SKM-1 (cell line): ENCODE measurements at regions not wholly inside any gene's neighbourhood (a gene's known extent, or its start where the extent isn't known, plus 50 kb on each side); places are given as distances from the start of the nearest gene placed in this dataset.

Experiments
- DNase-seq: peaks from one replicate; lab custom pipeline; 2025; ENCODE audit not compliant: unreplicated experiment; lab: John Stamatoyannopoulos, UW

GRCh38 chr11:128047026-128047425 lies 540.3 kb downstream of the ETS1 start:
- DNase-seq = no peak

- no peak for DNase-seq
Measured at GRCh38 chr11:128046213-128046612, 541.1 kb downstream of the ETS1 start.

DNA sequence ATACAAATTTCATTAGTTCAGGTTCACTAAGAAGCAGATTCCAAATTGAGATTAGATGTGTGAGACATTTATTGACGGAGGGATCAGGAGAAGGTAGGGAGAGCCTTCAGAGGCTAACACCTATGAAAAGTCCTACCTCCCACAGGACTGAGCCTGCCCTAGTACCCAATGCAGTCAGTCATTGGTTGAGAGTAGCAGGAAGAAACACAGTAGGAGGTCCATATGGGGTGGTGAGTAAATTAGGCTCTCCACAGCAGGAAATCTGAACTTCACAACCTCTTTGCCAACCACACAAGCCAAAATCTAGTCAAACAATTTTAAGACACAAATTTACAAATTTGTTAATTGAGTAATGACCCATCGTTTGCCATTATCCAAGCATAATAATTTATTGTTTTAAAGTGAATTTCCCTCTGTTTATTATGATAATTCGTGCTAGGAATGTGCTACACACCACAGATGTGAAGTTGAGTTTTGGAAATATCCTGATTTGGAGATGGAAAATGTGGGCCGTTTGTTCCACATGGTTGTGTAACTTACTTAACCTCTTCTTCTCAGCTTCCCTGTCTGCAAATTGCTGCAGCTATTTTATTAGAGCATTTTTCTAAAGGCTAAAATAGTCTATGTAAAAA lies 542.1 kb downstream of the ETS1 start:
- no peak for DNase-seq

DNA sequence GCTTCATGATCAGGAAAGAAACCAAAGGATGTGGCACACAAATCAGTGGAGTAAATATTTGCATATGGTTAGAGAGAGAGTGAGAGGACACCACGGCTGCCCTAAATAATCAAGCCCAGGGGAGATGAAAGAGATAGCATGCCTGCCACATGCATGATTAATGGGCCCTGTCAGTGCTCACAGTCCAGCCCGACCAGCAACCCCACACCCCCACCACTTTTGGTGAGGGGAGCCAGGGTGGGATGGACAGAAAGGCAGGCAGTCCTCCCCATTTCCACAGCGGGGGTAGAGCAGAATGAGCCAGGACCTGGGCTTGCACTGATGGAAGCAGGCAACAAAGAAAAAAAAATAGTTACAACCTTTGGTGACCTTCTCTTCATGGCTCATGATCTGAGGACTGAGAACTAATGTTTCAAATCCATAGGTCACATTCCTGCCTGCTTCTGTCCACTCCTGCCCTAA lies 545.0 kb downstream of the ETS1 start:
- no peak for DNase-seq

DNA sequence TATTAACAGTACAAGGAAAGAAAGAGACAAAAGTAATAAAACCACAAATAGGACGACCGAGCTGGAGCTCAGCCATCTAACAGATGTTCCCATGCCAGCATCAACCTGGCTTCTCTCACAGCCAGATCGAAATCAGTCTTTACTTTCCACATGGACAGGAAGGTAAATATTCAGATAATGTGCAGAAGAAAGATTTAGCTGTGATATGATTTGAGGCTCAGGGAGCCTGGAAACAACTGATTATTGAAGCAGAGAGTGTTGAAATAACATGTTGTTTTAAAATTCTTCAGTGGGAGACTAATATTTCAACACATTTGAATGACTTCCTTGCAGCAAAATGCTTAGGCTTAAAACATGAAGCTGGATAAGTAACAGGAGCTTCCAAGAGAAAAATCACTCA lies 546.8 kb downstream of the ETS1 start:
- no peak for DNase-seq

DNA sequence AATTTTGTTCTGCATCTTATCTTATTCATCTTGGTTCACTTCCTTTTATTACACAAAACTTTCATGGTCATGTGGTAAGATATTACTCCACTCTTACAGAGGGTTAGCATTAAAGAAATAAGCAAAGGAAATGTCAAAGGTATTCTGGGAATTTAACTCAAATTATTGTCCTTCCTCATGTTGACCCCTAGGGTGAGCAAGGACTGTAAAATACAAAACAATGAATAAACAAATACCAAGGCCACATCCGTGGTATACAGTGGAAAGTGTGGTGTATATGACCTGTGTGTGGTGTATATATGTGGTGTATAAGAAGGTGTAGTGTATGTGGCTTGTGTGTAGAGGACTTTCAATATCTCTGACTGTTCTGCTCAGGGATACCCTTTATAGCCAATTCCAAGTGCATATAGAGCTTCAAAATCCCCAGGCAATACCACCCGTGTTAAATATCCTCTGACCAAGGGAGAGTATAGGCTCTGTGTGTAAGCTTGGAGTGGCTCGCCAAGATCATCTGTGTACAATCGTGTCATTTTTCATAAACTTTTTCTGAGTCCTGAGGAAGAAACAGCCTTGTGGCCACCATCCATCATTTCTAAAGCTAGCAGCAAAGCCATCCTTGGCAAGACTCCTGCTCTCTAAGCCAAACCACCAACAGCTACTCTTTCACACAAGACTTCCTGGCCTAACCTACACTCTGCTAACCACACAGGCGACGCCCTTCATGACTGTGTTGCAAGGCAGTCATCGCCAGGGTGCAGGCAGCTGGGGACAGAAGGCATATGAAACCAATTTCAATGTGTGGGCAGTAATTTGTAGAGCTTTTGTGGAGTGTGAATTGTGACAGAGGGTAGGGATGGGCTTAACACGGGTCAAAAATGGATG lies 548.0 kb downstream of the ETS1 start:
- DNase-seq = peak; percentile 86

DNA sequence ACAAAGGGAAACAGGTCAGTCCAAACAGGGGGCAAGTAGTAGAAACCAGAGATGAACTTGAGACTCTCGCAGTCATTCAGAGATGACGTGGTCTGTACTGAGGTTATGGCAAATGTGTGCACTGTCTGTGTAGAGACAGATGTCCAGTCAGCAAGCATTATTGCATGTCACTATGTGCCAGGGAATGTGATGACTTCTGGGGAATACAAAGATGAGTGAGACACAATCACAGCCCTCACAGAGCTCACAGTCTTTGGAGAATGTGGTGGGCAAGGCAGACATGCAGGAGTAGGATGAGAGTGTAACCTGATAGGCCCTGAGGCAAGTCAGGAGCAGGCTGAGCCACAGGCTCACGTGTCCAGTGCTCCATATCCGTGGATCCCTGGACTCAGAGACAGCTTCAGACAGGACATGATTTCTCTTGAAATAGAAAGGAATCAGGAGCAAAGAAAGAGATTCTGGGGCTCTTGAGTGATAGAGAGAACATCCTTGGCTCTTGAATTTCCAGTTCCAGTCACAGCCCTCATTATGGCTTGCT lies 550.7 kb downstream of the ETS1 start:
- DNase-seq = no peak

- DNase-seq = no peak
Measured at GRCh38 chr11:128036006-128036405, 551.4 kb downstream of the ETS1 start.

- DNase-seq = peak; percentile 42
Measured at GRCh38 chr11:128031538-128032134, 555.7 kb downstream of the ETS1 start.

- DNase-seq = no peak
Measured at GRCh38 chr11:128029219-128029722, 558.1 kb downstream of the ETS1 start.

- no peak for DNase-seq
Measured at GRCh38 chr11:128026596-128026995, 560.8 kb downstream of the ETS1 start.

GRCh38 chr11:128022761-128023160 lies 564.6 kb downstream of the ETS1 start:
- no peak for DNase-seq

DNA sequence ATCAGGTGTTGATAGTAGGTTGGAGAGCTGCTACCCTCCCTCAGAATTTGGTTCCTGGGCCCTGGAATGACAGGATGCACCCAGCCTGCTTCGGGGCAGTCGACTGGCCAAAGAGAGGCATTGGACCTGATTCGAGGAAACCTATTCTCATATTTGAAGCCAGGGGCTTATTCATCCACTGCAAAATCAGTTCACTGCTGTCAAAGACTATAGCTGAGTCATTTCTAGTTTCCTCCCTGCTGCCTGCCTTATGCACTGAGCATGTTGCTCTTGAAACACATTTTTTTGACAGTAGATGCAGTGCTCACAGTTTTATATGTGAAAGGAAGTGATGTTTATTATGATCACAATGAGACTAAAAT lies 565.4 kb downstream of the ETS1 start:
- DNase-seq = no peak

- no peak for DNase-seq
Measured at GRCh38 chr11:128021349-128022006, 565.9 kb downstream of the ETS1 start.

DNA sequence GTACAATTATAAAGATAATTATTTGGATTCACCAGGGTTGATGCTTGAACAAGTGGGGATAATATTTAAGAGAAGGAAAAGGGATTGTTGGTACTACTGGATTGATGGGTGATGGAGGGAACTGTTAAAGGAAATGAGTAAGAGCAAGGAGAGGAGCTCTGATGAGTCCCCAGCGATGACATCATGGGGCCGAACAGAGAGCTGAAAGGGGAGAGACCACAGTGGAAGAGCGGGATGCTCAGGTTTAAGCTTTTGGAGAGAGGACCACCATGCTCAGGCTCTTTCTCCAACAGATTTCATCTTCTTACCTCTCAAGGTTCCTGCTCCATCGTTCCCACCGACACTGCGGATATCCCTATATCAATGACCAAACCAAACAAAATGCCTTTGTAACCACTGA lies 568.7 kb downstream of the ETS1 start:
- DNase-seq = no peak

DNA sequence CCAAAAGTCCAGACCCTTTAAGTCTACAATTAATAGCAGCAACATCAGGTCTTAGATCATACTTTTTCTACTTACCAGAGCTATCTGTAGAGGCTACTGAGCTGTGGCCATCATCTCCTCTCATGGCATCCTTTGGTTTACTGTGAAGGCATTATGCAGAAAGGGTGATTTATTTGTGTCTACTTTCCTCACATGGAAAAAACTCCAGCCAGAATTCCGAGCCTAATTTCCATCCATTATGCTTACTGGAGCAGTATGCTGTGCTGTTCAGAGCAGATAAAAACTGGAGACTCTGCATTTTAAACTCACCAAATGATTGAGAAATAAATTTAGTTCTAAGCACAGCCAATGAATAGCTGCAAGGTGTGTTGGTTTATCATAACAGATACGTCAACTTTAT lies 581.8 kb downstream of the ETS1 start:
- no peak for DNase-seq

DNA sequence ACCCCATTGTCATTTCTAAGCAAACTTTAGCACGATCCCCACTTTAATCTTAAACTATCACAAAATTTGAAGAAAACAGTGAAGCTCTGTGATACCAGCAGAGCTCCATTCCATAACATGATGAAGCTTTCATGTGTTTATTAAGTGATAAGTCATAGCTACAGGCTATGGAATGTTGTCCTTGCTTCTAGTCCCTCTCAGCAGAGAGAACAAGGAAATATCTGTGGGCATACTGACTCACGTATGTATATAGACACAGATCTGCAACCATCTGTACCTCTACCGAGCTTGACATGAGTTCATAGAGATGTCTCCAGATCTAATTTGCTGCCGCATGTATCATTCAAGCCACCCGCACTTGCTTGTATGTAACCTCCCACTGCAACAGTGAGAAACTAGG lies 588.9 kb downstream of the ETS1 start:
- DNase-seq = no peak

DNA sequence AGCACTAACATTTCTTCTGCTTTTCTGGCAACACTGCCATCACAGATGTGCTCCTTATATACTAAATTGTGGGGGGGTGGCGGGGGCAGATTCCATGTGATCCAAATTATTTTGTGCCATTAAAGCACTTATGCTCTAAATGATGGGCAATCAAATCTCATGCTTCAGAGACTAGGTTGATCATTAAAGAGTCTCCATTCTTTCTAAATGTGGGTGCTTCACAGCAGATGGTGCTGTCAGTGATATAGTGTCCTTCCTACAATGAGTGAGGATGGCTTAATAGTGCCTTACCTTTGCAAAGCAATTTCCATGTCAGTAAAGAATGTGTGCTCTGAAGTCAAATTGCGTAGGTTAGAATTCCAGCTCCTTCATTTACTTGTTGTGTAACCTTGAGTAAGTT lies 589.8 kb downstream of the ETS1 start:
- no peak for DNase-seq

- DNase-seq = no peak
Measured at GRCh38 chr11:127996825-127997224, 590.5 kb downstream of the ETS1 start.

DNA sequence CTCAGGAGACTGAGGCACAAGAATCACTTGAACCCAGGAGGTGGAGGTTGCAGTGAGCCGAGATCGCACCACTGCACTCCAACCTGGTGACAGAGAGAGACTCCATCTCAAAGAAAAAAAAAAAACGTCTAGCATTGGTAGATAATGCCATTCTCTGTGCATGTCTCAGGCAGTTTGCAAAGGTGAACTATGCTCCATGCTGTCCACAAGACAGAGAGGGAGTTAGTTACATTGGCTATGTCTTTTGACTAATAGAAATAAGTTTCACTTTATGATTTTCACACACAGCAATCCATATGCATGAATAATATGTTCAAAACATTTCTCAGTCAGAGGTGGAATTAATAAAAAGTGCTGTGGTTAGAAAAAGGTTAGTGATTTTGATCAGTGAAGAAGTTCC lies 591.4 kb downstream of the ETS1 start:
- no peak for DNase-seq

DNA sequence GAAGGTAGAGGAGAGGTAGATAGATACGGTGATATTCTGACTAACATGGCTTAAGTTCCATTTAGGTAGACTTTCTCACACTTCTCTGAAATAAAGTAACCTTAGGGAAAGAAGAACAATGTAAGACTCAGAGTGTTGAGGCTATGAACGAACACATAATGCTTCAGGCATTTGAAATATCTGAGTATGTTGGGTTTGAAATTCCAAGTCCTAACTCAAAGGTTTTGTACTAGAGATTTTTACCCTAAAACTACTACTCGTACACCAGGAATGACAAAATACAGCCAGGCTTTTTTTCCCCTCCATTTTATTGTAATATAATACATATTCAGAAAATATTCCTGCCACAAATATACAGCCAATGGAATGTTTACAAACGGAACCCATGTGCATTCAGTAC lies 592.6 kb downstream of the ETS1 start:
- DNase-seq = no peak
